ENCODE measurements at regions not wholly inside any gene's neighbourhood (a gene's known extent, or its start where the extent isn't known, plus 50 kb on each side); places are given as distances from the start of the nearest gene placed in this dataset.

- Histone ChIP-seq H3K18ac (ENCODE audit: low read depth in 1 of 2, low read length in 2 of 2) (no peak overlapping the region), H2AK5ac (ENCODE audit: low read length, severe bottlenecking) (no peak overlapping the region), H3K9me3 (ENCODE audit: control insufficient read depth, low read length) (no peaks in the 10 kb centered on the region), H3K23ac (ENCODE audit: low read length in 2 of 2) (no peak overlapping the region), H2AFZ (ENCODE audit: low read depth, low read length) (no peak overlapping the region), H3K27ac (ENCODE audit: low read length, poor library complexity, severe bottlenecking) (no peak overlapping the region), H3K4ac (ENCODE audit: low read depth in 1 of 2, low read length in 2 of 2) (no peak overlapping the region), H2BK120ac (ENCODE audit: low read depth, low read length) (no peak overlapping the region), H3K4me2 (ENCODE audit: low read length, poor library complexity, severe bottlenecking) (no peak overlapping the region), H3K79me1 (replicated peaks; ENCODE audit: low read length, poor library complexity, severe bottlenecking) (no peaks in the 10 kb centered on the region), H3K36me3 (ENCODE audit: control insufficient read depth in 1 of 2, insufficient read depth in 2 of 2, low read depth in 1 of 2, low read length in 2 of 2) (no peaks in the 10 kb centered on the region), H4K91ac (ENCODE audit: low read length) (no peak overlapping the region), H3K9ac (ENCODE audit: low read length) (no peak overlapping the region), H2BK12ac (ENCODE audit: low read length in 2 of 2) (no peak overlapping the region), H2BK5ac (ENCODE audit: low read depth, low read length, poor library complexity, severe bottlenecking) (no peak overlapping the region), H2BK15ac (ENCODE audit: low read depth, poor library complexity, severe bottlenecking) (no peak overlapping the region), H3K14ac (ENCODE audit: low read length in 2 of 2) (no peak overlapping the region), H3K4me1 (ENCODE audit: control insufficient read depth, insufficient read depth, low read depth, low read length) (no peaks in the 10 kb centered on the region), H3K4me3 (ENCODE audit: insufficient read depth in 1 of 2, low read depth in 1 of 2, low read length in 2 of 2) (no peak overlapping the region), H3K27me3 (ENCODE audit: control insufficient read depth in 1 of 2, insufficient read depth in 1 of 2, low read length in 2 of 2) (no peaks in the 10 kb centered on the region), H4K8ac (ENCODE audit: low read length) (no peak overlapping the region)
- DNase-seq, result no peak
- WGBS, result 80% methylated on average over 13 of the region's 14 CpGs
Measured at GRCh38 chr18:78247615-78248289, 731.9 kb upstream of the SALL3 start.

DNA sequence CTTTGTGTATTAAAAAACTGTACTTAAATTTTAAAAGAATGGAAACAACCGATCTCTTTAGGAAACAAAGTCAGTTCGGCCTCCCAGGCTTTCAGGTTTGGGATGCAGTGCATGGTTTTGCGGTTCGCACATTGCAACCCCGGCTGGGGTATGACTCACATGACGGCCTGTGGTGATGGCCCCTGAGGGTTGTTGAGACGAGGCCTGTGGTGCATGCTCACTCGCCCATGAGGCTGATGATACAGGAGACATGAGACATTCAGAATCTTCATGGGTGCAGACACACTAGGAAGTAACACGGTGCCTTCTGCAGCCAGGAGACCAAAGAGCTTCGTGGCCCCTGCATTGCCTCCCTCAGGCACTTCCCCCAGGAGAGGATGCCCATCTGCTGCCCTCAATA lies 724.6 kb upstream of the SALL3 start:
- Histone ChIP-seq H3K14ac (ENCODE audit: low read length in 2 of 2) (no peak overlapping the region), H3K27me3 (ENCODE audit: control insufficient read depth in 1 of 2, insufficient read depth in 1 of 2, low read length in 2 of 2) (no peaks in the 10 kb centered on the region)
- WGBS, result 82% methylated on average over 10 of the region's 10 CpGs

GRCh38 chr18:78268226-78268988 lies 711.2 kb upstream of the SALL3 start:
- Histone ChIP-seq H3K4me1 (ENCODE audit: control insufficient read depth, insufficient read depth, low read depth, low read length) (no peaks in the 10 kb centered on the region), H3K4ac (ENCODE audit: low read depth in 1 of 2, low read length in 2 of 2) (no peak overlapping the region), H3K36me3 (ENCODE audit: control insufficient read depth in 1 of 2, insufficient read depth in 2 of 2, low read depth in 1 of 2, low read length in 2 of 2) (no peaks in the 10 kb centered on the region), H3K4me2 (ENCODE audit: low read length, poor library complexity, severe bottlenecking) (no peak overlapping the region), H3K27ac (ENCODE audit: low read length, poor library complexity, severe bottlenecking) (no peak overlapping the region), H3K27me3 (ENCODE audit: control insufficient read depth in 1 of 2, insufficient read depth in 1 of 2, low read length in 2 of 2) (no peaks in the 10 kb centered on the region), H3K4me3 (ENCODE audit: insufficient read depth in 1 of 2, low read depth in 1 of 2, low read length in 2 of 2) (no peak overlapping the region), H3K14ac (ENCODE audit: low read length in 2 of 2) (no peak overlapping the region), H3K79me1 (replicated peaks; ENCODE audit: low read length, poor library complexity, severe bottlenecking) (no peaks in the 10 kb centered on the region), H2BK5ac (ENCODE audit: low read depth, low read length, poor library complexity, severe bottlenecking) (no peak overlapping the region), H3K18ac (ENCODE audit: low read depth in 1 of 2, low read length in 2 of 2) (no peak overlapping the region), H2BK120ac (ENCODE audit: low read depth, low read length) (no peak overlapping the region), H3K9ac (ENCODE audit: low read length) (no peak overlapping the region), H3K23ac (ENCODE audit: low read length in 2 of 2) (no peak overlapping the region), H2AFZ (ENCODE audit: low read depth, low read length) (no peak overlapping the region), H2BK15ac (ENCODE audit: low read depth, poor library complexity, severe bottlenecking) (no peak overlapping the region), H4K8ac (ENCODE audit: low read length) (no peak overlapping the region), H3K9me3 (ENCODE audit: control insufficient read depth, low read length) (peaks cover 37% of the 10 kb centered on the region), H2BK12ac (ENCODE audit: low read length in 2 of 2) (no peak overlapping the region), H2AK5ac (ENCODE audit: low read length, severe bottlenecking) (no peak overlapping the region), H4K91ac (ENCODE audit: low read length) (no peak overlapping the region)
- WGBS, result 81% methylated on average over 24 of the region's 26 CpGs
- DNase-seq, result no peak

More for the DNA sequence above, 724.6 kb upstream of the SALL3 start:
- Histone ChIP-seq H3K4me3 (ENCODE audit: insufficient read depth in 1 of 2, low read depth in 1 of 2, low read length in 2 of 2) (no peak overlapping the region), H3K27ac (ENCODE audit: low read length, poor library complexity, severe bottlenecking) (no peak overlapping the region), H2AFZ (ENCODE audit: low read depth, low read length) (no peak overlapping the region), H4K91ac (ENCODE audit: low read length) (no peak overlapping the region), H2BK5ac (ENCODE audit: low read depth, low read length, poor library complexity, severe bottlenecking) (no peak overlapping the region), H3K4ac (ENCODE audit: low read depth in 1 of 2, low read length in 2 of 2) (no peak overlapping the region), H3K9me3 (ENCODE audit: control insufficient read depth, low read length) (peaks cover 3% of the 10 kb centered on the region), H3K36me3 (ENCODE audit: control insufficient read depth in 1 of 2, insufficient read depth in 2 of 2, low read depth in 1 of 2, low read length in 2 of 2) (no peaks in the 10 kb centered on the region), H2BK12ac (ENCODE audit: low read length in 2 of 2) (no peak overlapping the region), H3K18ac (ENCODE audit: low read depth in 1 of 2, low read length in 2 of 2) (no peak overlapping the region), H3K23ac (ENCODE audit: low read length in 2 of 2) (no peak overlapping the region), H2BK15ac (ENCODE audit: low read depth, poor library complexity, severe bottlenecking) (no peak overlapping the region), H3K4me2 (ENCODE audit: low read length, poor library complexity, severe bottlenecking) (no peak overlapping the region), H3K4me1 (ENCODE audit: control insufficient read depth, insufficient read depth, low read depth, low read length) (no peaks in the 10 kb centered on the region), H2AK5ac (ENCODE audit: low read length, severe bottlenecking) (no peak overlapping the region), H2BK120ac (ENCODE audit: low read depth, low read length) (no peak overlapping the region), H3K9ac (ENCODE audit: low read length) (no peak overlapping the region), H3K79me1 (replicated peaks; ENCODE audit: low read length, poor library complexity, severe bottlenecking) (no peaks in the 10 kb centered on the region), H4K8ac (ENCODE audit: low read length) (no peak overlapping the region)
- no peak for DNase-seq

GRCh38 chr18:78271790-78272189 lies 707.8 kb upstream of the SALL3 start:
- H3K18ac ChIP-seq (ENCODE audit: low read depth in 1 of 2, low read length in 2 of 2), result no peak overlapping the region
- H3K27ac ChIP-seq (ENCODE audit: low read length, poor library complexity, severe bottlenecking), result no peak overlapping the region
- peaks cover 49% of the 10 kb centered on the region for H3K9me3 ChIP-seq (ENCODE audit: control insufficient read depth, low read length)
- H4K91ac ChIP-seq (ENCODE audit: low read length), result no peak overlapping the region
- H3K9ac ChIP-seq (ENCODE audit: low read length), result no peak overlapping the region
- no peak overlapping the region for H3K4me2 ChIP-seq (ENCODE audit: low read length, poor library complexity, severe bottlenecking)
- DNase-seq, result no peak
- no peak overlapping the region for H2BK15ac ChIP-seq (ENCODE audit: low read depth, poor library complexity, severe bottlenecking)
- 77% methylated on average over 8 of the region's 9 CpGs for WGBS
- no peaks in the 10 kb centered on the region for H3K4me1 ChIP-seq (ENCODE audit: control insufficient read depth, insufficient read depth, low read depth, low read length)
- no peak overlapping the region for H2AK5ac ChIP-seq (ENCODE audit: low read length, severe bottlenecking)
- no peak overlapping the region for H3K4me3 ChIP-seq (ENCODE audit: insufficient read depth in 1 of 2, low read depth in 1 of 2, low read length in 2 of 2)
- H3K79me1 ChIP-seq (replicated peaks; ENCODE audit: low read length, poor library complexity, severe bottlenecking), result no peaks in the 10 kb centered on the region
- no peak overlapping the region for H2BK5ac ChIP-seq (ENCODE audit: low read depth, low read length, poor library complexity, severe bottlenecking)
- H2BK120ac ChIP-seq (ENCODE audit: low read depth, low read length), result no peak overlapping the region
- no peak overlapping the region for H3K14ac ChIP-seq (ENCODE audit: low read length in 2 of 2)
- H3K36me3 ChIP-seq (ENCODE audit: control insufficient read depth in 1 of 2, insufficient read depth in 2 of 2, low read depth in 1 of 2, low read length in 2 of 2), result no peaks in the 10 kb centered on the region
- H2BK12ac ChIP-seq (ENCODE audit: low read length in 2 of 2), result no peak overlapping the region
- H2AFZ ChIP-seq (ENCODE audit: low read depth, low read length), result no peak overlapping the region
- no peak overlapping the region for H3K4ac ChIP-seq (ENCODE audit: low read depth in 1 of 2, low read length in 2 of 2)
- no peak overlapping the region for H4K8ac ChIP-seq (ENCODE audit: low read length)
- no peaks in the 10 kb centered on the region for H3K27me3 ChIP-seq (ENCODE audit: control insufficient read depth in 1 of 2, insufficient read depth in 1 of 2, low read length in 2 of 2)
- no peak overlapping the region for H3K23ac ChIP-seq (ENCODE audit: low read length in 2 of 2)

Measured in mesenchymal stem cell (in vitro differentiated cells and primary cell).